ENCODE measurements at regions not wholly inside any gene's neighbourhood (a gene's known extent, or its start where the extent isn't known, plus 50 kb on each side); places are given as distances from the start of the nearest gene placed in this dataset.
"Not testable (repeated sequence)": the region's sequence is repeated elsewhere in the genome, so short reads cannot be mapped to it uniquely, and the experiment has no call there.

DNA sequence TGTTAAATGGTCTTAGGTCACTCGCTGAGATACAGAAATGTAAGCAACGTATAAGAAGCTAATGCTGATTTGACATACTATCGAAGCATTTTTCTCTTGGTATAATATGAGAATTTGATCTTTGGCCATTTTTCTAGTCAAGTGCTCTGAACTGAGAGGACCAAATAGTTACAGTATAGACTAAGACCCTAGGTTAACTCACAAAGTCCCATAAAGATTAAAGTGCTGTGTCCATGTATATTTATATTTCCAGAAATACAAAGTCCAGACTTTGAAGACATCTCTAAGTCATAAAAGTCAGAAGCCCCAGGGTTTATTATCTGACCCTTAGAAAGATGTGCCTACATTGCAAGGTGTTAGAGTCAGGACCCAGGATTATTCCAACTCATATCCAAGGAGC lies 752.4 kb upstream of the COX7C start:
- no peak for DNase-seq

DNA sequence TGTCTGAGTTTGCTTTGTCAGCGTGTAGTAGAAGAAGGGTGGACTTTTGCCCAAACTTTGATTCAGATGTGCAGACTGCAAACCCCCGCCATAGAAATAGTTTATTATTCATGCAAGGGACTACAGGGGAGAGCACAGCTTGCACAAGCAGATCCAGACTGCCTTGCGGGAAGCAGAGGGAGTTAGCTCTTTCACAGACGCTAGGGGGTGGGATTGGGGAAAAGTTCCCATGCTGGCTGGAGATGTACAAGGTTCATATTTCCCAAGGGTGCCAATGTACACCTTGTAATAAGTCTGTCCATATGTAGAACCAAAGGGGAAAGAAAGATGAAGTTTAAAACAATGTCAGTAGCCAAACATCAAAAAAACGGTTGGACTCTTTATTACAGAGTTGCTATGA lies 749.7 kb upstream of the COX7C start:
- DNase-seq, result no peak

DNA sequence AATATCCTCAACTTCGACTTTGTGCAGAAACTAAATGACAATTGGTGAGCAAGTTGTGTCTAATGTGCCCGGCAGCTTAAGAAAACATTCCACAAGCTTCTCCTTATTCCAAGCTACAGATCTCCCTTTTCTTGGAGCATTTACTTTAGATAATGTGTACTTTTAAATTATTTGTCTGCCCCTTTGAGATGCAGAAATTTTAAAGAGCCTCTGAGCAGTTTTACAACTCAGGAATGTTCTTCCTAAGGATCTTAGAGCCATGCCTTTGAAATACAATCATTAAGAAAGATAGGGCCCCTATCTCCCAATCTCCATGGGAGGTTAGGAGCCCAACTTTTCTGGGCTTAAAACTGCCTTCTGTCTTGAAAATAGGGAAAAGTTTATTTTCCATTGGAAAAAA lies 723.7 kb upstream of the COX7C start:
- no peak for DNase-seq

DNA sequence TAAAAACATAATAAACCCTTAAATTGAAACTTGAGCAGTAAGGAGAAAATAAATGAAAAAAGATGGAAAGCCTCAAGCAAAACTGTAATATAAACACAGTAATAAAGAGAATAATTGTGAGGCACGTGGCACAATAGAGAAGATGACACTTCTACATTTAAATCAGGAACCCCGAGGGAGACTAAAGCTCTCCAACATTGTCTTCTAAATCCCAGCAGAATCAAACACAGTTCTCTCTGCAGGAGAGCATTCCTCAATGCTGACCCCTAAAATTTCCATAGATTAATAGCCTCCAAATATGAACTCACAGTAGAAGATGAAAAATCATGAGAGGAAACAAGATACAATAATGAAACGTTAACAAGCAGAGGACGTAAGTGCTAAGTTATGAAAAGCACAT lies 721.2 kb upstream of the COX7C start:
- DNase-seq, result no peak

DNA sequence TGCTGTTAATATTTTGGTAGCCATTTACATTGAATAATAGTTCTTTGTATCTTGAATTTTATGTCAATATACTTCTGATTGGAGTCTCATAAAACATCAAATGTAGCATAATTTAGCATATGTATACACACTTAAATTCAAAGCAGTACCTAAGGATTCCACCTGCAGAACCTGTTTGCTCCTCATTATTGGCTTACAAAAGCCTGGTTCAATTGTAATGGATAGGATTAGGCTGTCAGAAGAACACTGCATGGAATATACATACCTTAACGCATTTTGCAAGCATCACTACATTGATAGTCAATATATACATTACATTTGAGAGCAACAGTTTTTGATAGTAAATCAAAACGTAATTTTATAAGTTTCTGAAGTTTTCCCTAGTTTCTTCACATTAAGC lies 711.3 kb upstream of the COX7C start:
- DNase-seq, result no peak

GRCh38 chr5:85910335-85910734 lies 707.4 kb upstream of the COX7C start:
- DNase-seq, result no peak

DNA sequence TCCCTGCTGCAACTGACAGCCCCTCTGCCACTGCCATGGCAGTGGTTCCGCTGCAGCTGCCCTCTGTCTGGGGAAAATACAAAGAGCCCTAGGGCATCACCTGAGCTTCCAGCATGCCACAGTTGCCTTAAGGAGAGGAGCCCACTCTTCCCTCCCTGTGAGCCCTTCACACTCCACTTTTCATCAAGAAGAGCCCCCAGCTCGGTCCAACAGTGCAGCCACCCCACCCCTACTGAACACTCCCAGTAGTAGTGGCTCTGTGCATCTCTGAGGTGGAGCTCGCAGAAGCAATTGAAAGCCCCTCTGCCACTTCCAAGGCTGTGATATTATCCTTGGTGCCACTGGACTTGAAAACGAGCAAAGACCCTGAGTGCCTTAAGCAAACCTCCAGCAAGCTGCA lies 696.8 kb upstream of the COX7C start:
- no peak for DNase-seq

- DNase-seq, result no peak
Observed at GRCh38 chr5:85921590-85921989, 696.2 kb upstream of the COX7C start.

- no peak for DNase-seq
Observed at GRCh38 chr5:85927632-85928031, 690.1 kb upstream of the COX7C start.

- no peak for DNase-seq
Observed at GRCh38 chr5:85929713-85930112, 688.0 kb upstream of the COX7C start.

DNA sequence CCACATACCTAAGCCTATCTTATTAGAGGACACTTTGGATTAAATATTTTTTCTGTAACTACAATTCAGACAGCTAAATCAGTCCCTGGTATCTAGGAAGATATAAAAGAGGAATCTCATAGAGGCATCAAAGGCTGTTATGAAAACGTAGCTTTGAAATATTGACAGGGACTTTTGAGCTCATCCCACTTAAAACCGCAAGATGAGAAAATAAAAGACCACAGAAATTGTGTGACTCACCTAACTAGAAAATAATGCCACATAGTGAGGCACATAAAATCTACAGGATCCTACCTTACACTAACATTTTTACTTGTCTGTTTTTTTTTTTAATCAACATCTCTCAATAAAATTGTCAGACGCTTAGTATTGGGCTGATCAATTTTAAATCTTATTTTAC lies 686.5 kb upstream of the COX7C start:
- no peak for DNase-seq

- no peak for DNase-seq
Observed at GRCh38 chr5:85938201-85938600, 679.5 kb upstream of the COX7C start.

GRCh38 chr5:85951707-85952210 lies 666.0 kb upstream of the COX7C start:
- DNase-seq, result no peak

GRCh38 chr5:85952680-85953079 lies 665.1 kb upstream of the COX7C start:
- DNase-seq, result no peak

DNA sequence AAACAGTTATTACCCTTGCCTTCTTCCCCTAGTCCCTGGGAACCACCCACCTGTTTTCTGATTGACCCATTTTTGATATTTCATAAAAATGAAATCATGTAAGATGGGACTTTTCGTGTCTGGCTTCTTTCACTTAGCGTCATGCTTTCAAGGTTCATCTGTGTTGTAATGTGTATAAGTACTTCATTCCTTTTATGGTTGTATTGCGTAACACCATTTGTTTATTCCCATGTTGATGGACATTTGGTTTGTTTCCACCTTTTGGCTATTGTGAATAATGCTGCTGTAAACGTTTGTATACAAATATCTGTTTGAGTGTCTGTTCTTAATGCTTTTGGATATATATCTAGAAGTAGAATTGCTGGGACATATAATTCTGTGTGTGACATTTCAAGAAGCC lies 650.1 kb upstream of the COX7C start:
- DNase-seq, result no peak

GRCh38 chr5:85972539-85972938 lies 645.2 kb upstream of the COX7C start:
- DNase-seq, result no peak

DNA sequence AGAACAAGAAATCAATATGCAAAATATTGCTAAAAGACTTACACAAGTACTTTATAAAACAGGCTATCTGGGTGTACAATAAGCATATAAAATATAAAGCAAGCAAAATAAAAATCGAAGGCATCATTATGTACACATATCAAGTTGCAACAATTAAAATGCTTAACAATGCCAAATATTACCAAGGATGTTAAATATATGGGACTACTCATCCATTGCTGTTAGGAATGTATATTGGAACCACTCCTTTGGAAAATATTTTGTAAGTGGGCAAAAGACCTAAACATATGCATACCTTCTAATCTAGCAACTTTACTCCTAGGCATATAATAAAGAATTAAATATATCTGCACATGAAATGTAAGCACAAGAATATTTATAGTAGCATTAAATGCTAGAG lies 632.6 kb upstream of the COX7C start:
- DNase-seq, result no peak

DNA sequence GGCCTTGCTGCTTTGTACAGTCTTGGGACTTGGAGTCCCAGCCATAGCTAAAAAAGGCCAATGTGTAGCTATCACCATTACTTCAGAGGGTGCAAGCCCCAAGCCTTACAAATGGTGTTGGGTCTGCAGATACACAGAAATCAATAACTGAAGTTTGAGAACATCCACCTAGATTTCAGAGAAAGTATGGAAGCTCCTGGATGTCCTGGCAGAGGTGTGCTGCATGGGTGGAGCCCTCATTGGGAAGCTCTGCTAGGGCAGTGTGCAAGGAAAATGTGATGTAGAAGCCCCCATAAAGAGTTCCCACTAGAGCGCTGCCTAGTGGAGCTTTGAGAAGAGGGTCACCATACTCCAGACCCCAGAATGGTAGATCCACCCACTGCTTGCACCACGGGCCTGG lies 626.7 kb upstream of the COX7C start:
- DNase-seq, result no peak

DNA sequence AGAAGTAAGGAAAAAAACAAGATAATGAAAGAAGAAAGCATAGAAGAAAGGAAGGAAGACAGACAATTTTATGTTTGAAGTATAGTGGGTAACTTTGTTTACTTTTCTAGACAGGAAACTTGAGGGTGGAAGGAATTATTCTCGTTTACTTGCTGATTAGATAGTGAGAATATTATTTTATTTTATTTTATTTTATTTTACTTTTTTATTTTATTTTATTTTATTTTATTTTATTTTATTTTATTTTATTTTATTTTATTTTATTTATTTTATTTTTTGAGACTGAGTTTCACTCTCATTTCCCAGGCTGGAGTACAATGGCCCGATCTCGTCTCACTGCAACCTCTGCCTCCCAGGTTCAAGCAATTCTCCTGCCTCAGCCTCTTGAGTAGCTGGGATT lies 623.1 kb upstream of the COX7C start:
- not testable (repeated sequence) for DNase-seq

- no peak for DNase-seq
Observed at GRCh38 chr5:85998656-85999055, 619.1 kb upstream of the COX7C start.

DNA sequence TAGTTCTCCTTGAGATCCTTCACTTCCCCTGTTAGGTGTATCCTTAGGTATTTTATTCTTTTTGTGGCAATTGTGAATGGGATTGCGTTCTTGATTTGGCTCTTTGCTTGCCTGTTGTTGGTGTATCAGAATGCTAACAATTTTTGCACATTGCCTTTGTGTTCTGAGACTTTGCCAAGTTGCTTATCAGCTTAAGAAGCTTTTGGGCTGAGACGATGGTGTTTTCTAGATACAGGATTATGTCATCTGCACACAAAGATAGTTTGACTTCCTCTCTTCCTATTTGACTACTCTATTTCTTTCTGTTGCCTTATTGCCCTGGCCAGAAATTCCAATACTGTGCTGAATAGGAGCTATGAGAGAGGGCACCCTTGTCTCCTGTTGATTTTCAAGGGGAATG lies 609.4 kb upstream of the COX7C start:
- no peak for DNase-seq

DNA sequence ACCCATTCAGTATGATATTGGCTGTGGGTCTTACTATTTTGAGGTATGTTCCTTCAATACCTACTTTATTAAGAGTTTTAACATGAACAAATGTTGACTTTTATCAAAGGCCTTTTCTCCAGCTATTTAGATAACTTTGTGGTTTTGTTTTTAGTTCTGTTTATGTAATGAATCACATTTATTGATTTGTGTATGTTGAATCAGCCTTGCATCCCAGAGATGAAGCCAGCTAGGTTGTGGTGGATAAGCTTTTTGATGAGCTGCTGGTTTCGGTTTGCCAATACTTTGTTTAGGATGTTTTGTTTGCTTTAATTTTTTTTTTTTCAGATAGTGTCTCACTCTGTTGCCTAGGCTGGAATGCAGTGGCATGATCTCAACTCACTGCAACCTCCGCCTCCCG lies 609.0 kb upstream of the COX7C start:
- no peak for DNase-seq

DNA sequence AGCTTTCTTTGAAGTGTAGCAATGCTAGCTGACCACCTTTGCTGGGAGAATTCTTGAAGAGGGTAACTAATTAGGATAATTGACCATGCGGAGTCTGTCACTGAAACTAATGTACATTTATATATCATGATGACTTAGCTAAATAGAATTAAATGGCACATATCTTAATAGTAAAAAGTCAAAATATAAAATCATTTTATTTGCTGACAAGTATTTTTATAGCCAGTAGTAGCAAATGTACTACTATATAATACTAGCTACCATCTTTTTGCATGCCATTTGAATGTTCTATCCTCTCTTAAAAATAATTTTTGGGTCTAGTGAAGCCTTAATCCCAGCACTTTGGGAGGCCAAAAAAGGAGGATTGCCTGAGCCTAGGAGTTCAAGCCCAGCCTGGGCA lies 605.8 kb upstream of the COX7C start:
- no peak for DNase-seq

GRCh38 chr5:86029308-86029707 lies 588.4 kb upstream of the COX7C start:
- no peak for DNase-seq

- no peak for DNase-seq
Observed at GRCh38 chr5:86030753-86031152, 587.0 kb upstream of the COX7C start.

- no peak for DNase-seq
Observed at GRCh38 chr5:86038566-86038965, 579.2 kb upstream of the COX7C start.

Data from inflammatory macrophage (primary cell).